Breast epithelium (tissue), 3 donors: ENCODE measurements at regions not wholly inside any gene's neighbourhood (a gene's known extent, or its start where the extent isn't known, plus 50 kb on each side); places are given as distances from the start of the nearest gene placed in this dataset.

ENCODE experiments used
- POLR2AphosphoS5 ChIP-seq, 3 donors: sonication (generic); formaldehyde crosslinking; IDR thresholded peaks; one replicate each; pipeline ENCODE4 v1.6.1; 2017; ENCODE audit warnings: antibody characterized with exemption in 3 of 3
- TF ChIP-seq, protein P1 (sequence below), 3 donors: fragments of 450-650 bp; IDR thresholded peaks; one replicate each; pipeline ENCODE4 v1.5.1; 2016 to 2017; ENCODE audit warnings: antibody characterized with exemption in 3 of 3, mild to moderate bottlenecking in 3 of 3, moderate library complexity in 3 of 3

DNA sequence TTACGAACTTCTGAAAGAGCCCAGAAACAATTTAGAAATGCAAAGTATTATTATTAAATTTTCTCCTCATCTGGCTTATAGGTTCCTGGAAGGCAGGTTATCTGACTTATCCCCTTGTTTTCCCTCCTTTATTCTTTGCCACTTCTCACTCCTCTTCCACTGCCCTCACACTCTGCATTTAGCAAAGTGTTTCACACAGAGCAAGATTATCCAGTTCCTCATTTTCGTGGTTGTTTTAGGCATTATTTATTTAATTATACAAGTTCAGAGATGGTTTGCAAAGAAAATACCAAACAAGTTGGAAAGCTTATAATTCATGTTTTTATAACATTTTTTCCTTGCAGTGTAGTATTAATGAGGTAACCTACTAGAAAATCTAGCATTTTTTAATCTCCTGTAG is 544.9 kb downstream of the NSUN3 start:
- TF ChIP-seq, protein P1, sequence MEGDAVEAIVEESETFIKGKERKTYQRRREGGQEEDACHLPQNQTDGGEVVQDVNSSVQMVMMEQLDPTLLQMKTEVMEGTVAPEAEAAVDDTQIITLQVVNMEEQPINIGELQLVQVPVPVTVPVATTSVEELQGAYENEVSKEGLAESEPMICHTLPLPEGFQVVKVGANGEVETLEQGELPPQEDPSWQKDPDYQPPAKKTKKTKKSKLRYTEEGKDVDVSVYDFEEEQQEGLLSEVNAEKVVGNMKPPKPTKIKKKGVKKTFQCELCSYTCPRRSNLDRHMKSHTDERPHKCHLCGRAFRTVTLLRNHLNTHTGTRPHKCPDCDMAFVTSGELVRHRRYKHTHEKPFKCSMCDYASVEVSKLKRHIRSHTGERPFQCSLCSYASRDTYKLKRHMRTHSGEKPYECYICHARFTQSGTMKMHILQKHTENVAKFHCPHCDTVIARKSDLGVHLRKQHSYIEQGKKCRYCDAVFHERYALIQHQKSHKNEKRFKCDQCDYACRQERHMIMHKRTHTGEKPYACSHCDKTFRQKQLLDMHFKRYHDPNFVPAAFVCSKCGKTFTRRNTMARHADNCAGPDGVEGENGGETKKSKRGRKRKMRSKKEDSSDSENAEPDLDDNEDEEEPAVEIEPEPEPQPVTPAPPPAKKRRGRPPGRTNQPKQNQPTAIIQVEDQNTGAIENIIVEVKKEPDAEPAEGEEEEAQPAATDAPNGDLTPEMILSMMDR (IDR thresholded peaks at IDR 0.05), result no peak
- no peak for TF ChIP-seq POLR2AphosphoS5 (IDR thresholded peaks at IDR 0.05)
